WTC11 (cell line): ENCODE measurements at regions not wholly inside any gene's neighbourhood (a gene's known extent, or its start where the extent isn't known, plus 50 kb on each side); places are given as distances from the start of the nearest gene placed in this dataset.

Experiments used
- IRF2 ChIP-seq: sonication (generic); formaldehyde crosslinking; IDR thresholded peaks from 2 replicates; pipeline ENCODE4 v1.8.0; 2022; ENCODE audit warnings: low read depth, missing genetic modification reagents, borderline replicate concordance
- KAT7 ChIP-seq: sonication (generic); formaldehyde crosslinking; IDR thresholded peaks from 2 replicates; pipeline ENCODE4 v1.8.1; 2023; ENCODE audit warnings: missing genetic modification reagents, mild to moderate bottlenecking, borderline replicate concordance
- SP1 ChIP-seq: sonication (generic); formaldehyde crosslinking; conservative IDR thresholded peaks from 2 replicates; pipeline ENCODE4 v1.8.1; 2022; ENCODE audit warnings: missing genetic modification reagents
- ZNF121 ChIP-seq: sonication (generic); formaldehyde crosslinking; IDR thresholded peaks from 2 replicates; pipeline ENCODE4 v1.8.0; 2023; ENCODE audit warnings: missing genetic modification reagents
- ZNF416 ChIP-seq: fragments of 250-450 bp; sonication (Bioruptor Pico); IDR thresholded peaks from 2 replicates; pipeline ENCODE4 v1.9.0; 2021; ENCODE audit warnings: mild to moderate bottlenecking, inconsistent platforms
- TF ChIP-seq, protein P1 (sequence below): fragments of 200-600 bp; IDR thresholded peaks from 2 replicates; pipeline ENCODE4 v1.8.0; 2022; ENCODE audit warnings: antibody characterized with exemption
- TF ChIP-seq, protein P2 (sequence below): sonication (generic); formaldehyde crosslinking; IDR thresholded peaks from 2 replicates; pipeline ENCODE4 v1.8.0; 2023; ENCODE audit warnings: missing genetic modification reagents, mild to moderate bottlenecking, borderline replicate concordance
- TF ChIP-seq, protein P3 (sequence below): sonication (generic); formaldehyde crosslinking; IDR thresholded peaks from 2 replicates; pipeline ENCODE4 v1.8.1; 2022; ENCODE audit warnings: low read depth, mild to moderate bottlenecking, moderate library complexity, missing genetic modification reagents, borderline replicate concordance
- TF ChIP-seq, protein P4 (sequence below): sonication (generic); formaldehyde crosslinking; IDR thresholded peaks from 2 replicates; pipeline ENCODE4 v1.8.1; 2023; ENCODE audit warnings: mild to moderate bottlenecking, missing genetic modification reagents, moderate library complexity
- TF ChIP-seq, protein P5 (sequence below): fragments of 250-450 bp; sonication (Bioruptor Pico); IDR thresholded peaks from 2 replicates; pipeline ENCODE4 v1.9.0; 2021; ENCODE audit warnings: moderate library complexity, mild to moderate bottlenecking, inconsistent platforms, borderline replicate concordance
- TF ChIP-seq, protein P6 (sequence below): sonication (generic); formaldehyde crosslinking; IDR thresholded peaks from 2 replicates; pipeline ENCODE4 v1.8.1; 2022; ENCODE audit warnings: low read depth, missing genetic modification reagents, borderline replicate concordance

DNA sequence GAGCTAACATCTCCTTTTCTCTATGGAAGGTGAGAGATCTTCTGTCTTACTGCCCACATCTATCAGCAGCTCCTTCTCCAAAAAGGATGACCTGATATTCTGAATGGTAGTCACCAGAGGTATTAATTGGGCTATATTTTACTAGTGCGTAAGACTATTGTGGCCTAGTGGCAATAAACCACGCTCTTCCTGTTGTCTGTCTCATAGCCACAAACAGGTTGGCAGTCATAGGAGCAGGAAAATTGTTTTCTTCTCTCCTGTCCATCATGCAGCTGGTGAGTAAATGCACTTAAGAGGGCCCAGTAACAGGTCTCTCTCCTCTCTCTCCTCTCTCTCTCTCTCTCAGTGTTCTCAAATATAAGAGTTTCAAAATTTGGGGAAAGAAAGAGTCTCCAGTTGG lies 856.8 kb upstream of the ACVR2A start:
- TF ChIP-seq, protein P1, sequence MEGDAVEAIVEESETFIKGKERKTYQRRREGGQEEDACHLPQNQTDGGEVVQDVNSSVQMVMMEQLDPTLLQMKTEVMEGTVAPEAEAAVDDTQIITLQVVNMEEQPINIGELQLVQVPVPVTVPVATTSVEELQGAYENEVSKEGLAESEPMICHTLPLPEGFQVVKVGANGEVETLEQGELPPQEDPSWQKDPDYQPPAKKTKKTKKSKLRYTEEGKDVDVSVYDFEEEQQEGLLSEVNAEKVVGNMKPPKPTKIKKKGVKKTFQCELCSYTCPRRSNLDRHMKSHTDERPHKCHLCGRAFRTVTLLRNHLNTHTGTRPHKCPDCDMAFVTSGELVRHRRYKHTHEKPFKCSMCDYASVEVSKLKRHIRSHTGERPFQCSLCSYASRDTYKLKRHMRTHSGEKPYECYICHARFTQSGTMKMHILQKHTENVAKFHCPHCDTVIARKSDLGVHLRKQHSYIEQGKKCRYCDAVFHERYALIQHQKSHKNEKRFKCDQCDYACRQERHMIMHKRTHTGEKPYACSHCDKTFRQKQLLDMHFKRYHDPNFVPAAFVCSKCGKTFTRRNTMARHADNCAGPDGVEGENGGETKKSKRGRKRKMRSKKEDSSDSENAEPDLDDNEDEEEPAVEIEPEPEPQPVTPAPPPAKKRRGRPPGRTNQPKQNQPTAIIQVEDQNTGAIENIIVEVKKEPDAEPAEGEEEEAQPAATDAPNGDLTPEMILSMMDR, result no peak
- TF ChIP-seq, protein P2, sequence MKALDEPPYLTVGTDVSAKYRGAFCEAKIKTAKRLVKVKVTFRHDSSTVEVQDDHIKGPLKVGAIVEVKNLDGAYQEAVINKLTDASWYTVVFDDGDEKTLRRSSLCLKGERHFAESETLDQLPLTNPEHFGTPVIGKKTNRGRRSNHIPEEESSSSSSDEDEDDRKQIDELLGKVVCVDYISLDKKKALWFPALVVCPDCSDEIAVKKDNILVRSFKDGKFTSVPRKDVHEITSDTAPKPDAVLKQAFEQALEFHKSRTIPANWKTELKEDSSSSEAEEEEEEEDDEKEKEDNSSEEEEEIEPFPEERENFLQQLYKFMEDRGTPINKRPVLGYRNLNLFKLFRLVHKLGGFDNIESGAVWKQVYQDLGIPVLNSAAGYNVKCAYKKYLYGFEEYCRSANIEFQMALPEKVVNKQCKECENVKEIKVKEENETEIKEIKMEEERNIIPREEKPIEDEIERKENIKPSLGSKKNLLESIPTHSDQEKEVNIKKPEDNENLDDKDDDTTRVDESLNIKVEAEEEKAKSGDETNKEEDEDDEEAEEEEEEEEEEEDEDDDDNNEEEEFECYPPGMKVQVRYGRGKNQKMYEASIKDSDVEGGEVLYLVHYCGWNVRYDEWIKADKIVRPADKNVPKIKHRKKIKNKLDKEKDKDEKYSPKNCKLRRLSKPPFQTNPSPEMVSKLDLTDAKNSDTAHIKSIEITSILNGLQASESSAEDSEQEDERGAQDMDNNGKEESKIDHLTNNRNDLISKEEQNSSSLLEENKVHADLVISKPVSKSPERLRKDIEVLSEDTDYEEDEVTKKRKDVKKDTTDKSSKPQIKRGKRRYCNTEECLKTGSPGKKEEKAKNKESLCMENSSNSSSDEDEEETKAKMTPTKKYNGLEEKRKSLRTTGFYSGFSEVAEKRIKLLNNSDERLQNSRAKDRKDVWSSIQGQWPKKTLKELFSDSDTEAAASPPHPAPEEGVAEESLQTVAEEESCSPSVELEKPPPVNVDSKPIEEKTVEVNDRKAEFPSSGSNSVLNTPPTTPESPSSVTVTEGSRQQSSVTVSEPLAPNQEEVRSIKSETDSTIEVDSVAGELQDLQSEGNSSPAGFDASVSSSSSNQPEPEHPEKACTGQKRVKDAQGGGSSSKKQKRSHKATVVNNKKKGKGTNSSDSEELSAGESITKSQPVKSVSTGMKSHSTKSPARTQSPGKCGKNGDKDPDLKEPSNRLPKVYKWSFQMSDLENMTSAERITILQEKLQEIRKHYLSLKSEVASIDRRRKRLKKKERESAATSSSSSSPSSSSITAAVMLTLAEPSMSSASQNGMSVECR (CRISPR knock-in tag), result no peak
- no peak for TF ChIP-seq ZNF121 (CRISPR knock-in tag)
- TF ChIP-seq IRF2 (CRISPR knock-in tag), result no peak
- no peak for TF ChIP-seq ZNF416
- TF ChIP-seq, protein P3, sequence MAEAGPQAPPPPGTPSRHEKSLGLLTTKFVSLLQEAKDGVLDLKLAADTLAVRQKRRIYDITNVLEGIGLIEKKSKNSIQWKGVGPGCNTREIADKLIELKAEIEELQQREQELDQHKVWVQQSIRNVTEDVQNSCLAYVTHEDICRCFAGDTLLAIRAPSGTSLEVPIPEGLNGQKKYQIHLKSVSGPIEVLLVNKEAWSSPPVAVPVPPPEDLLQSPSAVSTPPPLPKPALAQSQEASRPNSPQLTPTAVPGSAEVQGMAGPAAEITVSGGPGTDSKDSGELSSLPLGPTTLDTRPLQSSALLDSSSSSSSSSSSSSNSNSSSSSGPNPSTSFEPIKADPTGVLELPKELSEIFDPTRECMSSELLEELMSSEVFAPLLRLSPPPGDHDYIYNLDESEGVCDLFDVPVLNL (CRISPR knock-in tag), result no peak
- TF ChIP-seq, protein P4, sequence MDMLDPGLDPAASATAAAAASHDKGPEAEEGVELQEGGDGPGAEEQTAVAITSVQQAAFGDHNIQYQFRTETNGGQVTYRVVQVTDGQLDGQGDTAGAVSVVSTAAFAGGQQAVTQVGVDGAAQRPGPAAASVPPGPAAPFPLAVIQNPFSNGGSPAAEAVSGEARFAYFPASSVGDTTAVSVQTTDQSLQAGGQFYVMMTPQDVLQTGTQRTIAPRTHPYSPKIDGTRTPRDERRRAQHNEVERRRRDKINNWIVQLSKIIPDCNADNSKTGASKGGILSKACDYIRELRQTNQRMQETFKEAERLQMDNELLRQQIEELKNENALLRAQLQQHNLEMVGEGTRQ (CRISPR knock-in tag), result no peak
- TF ChIP-seq, protein P5, sequence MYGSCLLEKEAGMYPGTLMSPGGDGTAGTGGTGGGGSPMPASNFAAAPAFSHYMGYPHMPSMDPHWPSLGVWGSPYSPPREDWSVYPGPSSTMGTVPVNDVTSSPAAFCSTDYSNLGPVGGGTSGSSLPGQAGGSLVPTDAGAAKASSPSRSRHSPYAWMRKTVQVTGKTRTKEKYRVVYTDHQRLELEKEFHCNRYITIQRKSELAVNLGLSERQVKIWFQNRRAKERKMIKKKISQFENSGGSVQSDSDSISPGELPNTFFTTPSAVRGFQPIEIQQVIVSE (CRISPR knock-in tag), result no peak
- no peak for TF ChIP-seq KAT7 (CRISPR knock-in tag)
- no peak for TF ChIP-seq SP1 (CRISPR knock-in tag)
- TF ChIP-seq, protein P6, sequence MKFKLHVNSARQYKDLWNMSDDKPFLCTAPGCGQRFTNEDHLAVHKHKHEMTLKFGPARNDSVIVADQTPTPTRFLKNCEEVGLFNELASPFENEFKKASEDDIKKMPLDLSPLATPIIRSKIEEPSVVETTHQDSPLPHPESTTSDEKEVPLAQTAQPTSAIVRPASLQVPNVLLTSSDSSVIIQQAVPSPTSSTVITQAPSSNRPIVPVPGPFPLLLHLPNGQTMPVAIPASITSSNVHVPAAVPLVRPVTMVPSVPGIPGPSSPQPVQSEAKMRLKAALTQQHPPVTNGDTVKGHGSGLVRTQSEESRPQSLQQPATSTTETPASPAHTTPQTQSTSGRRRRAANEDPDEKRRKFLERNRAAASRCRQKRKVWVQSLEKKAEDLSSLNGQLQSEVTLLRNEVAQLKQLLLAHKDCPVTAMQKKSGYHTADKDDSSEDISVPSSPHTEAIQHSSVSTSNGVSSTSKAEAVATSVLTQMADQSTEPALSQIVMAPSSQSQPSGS (CRISPR knock-in tag), result no peak
